Stimulated activated CD4-positive, alpha-beta T cell treated with anti-CD3 and anti-CD28 coated beads, TNF-alpha, amount 100 ng/mL, for 4 hours (primary cell): ENCODE measurements at regions not wholly inside any gene's neighbourhood (a gene's known extent, or its start where the extent isn't known, plus 50 kb on each side); places are given as distances from the start of the nearest gene placed in this dataset.
"Not testable (repeated sequence)": the region's sequence is repeated elsewhere in the genome, so short reads cannot be mapped to it uniquely, and the experiment has no call there.

Experiments used
- DNase-seq, 3 experiments: peaks; one replicate each; pipeline ENCODE4 v3.0.0-alpha.2; 2020; ENCODE audit warnings: low read depth in 3 of 3

- no peak for DNase-seq
Measured at GRCh38 chr2:239554766-239555570, 154.1 kb upstream of the HDAC4 start.

- DNase-seq = no peak
Measured at GRCh38 chr2:239553376-239554000, 152.7 kb upstream of the HDAC4 start.

- DNase-seq = no peak
Measured at GRCh38 chr2:239552213-239552926, 151.6 kb upstream of the HDAC4 start.

GRCh38 chr2:239551206-239551605 is 150.4 kb upstream of the HDAC4 start:
- DNase-seq = no peak

- no peak for DNase-seq
Measured at GRCh38 chr2:239550357-239550756, 149.5 kb upstream of the HDAC4 start.

GRCh38 chr2:239549711-239550255 is 149.0 kb upstream of the HDAC4 start:
- DNase-seq = no peak

- no peak for DNase-seq
Measured at GRCh38 chr2:239548965-239549595, 148.3 kb upstream of the HDAC4 start.

- peak; percentile 36 to 49 (median 42) for DNase-seq
Measured at GRCh38 chr2:239548451-239548871, 147.6 kb upstream of the HDAC4 start.

GRCh38 chr2:239547140-239547539 is 146.3 kb upstream of the HDAC4 start:
- DNase-seq = not testable (repeated sequence)

GRCh38 chr2:239546541-239546940 is 145.7 kb upstream of the HDAC4 start:
- no peak for DNase-seq

- no peak for DNase-seq
Measured at GRCh38 chr2:239545741-239546392, 145.0 kb upstream of the HDAC4 start.

GRCh38 chr2:239544918-239545465 is 144.2 kb upstream of the HDAC4 start:
- peak; percentile 11 to 34 (median 25) for DNase-seq

- DNase-seq = no peak
Measured at GRCh38 chr2:239544143-239544917, 143.5 kb upstream of the HDAC4 start.

GRCh38 chr2:239543702-239544101 is 142.9 kb upstream of the HDAC4 start:
- no peak for DNase-seq

GRCh38 chr2:239540174-239540573 is 139.4 kb upstream of the HDAC4 start:
- no peak for DNase-seq

GRCh38 chr2:239539776-239540100 is 138.9 kb upstream of the HDAC4 start:
- no peak for DNase-seq

- no peak for DNase-seq
Measured at GRCh38 chr2:239539083-239539775, 138.4 kb upstream of the HDAC4 start.

GRCh38 chr2:239538357-239539052 is 137.7 kb upstream of the HDAC4 start:
- no peak for DNase-seq
